ENCODE measurements at regions not wholly inside any gene's neighbourhood (a gene's known extent, or its start where the extent isn't known, plus 50 kb on each side); places are given as distances from the start of the nearest gene placed in this dataset.

- no peaks in the 10 kb centered on the region for H3K36me3 Mint-ChIP-seq
- peak; percentile 85 for DNase-seq
- intact Hi-C loops (cut with micrococcal nuclease) = loop anchor here (1.0 to 5.0 kb wide), 5 partner anchors 33 to 194 kb away; partner anchors contain the start of genes MPHOSPH9 and MTRFR
- ChIA-PET POLR2A (interaction anchor here (0.6 to 2.1 kb wide), 7 partner anchors 32 to 194 kb away, joined by 3 to 8 read pairs (median 5); partner anchors contain the start of genes ABCB9, MPHOSPH9, MTRFR and PITPNM2), CTCF (interaction anchor here (0.6 to 4.2 kb wide), 25 partner anchors 9 to 384 kb away, joined by 3 to 70 read pairs (median 4); partner anchors contain the start of genes MPHOSPH9, MTRFR and PITPNM2)
- no peak overlapping the region for H3K4me3 Mint-ChIP-seq
- no peak overlapping the region for H3K27ac Mint-ChIP-seq
- H3K27me3 Mint-ChIP-seq = no peaks in the 10 kb centered on the region
- H3K9me3 Mint-ChIP-seq = no peaks in the 10 kb centered on the region
- peaks cover 21% of the 10 kb centered on the region for H3K4me1 Mint-ChIP-seq (ENCODE audit: low read depth)
Observed at GRCh38 chr12:123043536-123044001, 63.1 kb downstream of the ARL6IP4 start.

GRCh38 chr12:123042833-123043232 is 62.4 kb downstream of the ARL6IP4 start:
- Mint-ChIP-seq H3K4me3 (no peak overlapping the region), H3K27ac (no peak overlapping the region), H3K27me3 (no peaks in the 10 kb centered on the region), H3K9me3 (no peaks in the 10 kb centered on the region), H3K36me3 (no peaks in the 10 kb centered on the region), H3K4me1 (ENCODE audit: low read depth) (peaks cover 17% of the 10 kb centered on the region)
- ChIA-PET CTCF (interaction anchor here (0.7 to 4.2 kb wide), 22 partner anchors 10 to 385 kb away, joined by 3 to 70 read pairs (median 4); partner anchors contain the start of genes MPHOSPH9, MTRFR, OGFOD2 and PITPNM2), POLR2A (interaction anchor here (0.6 to 2.1 kb wide), 7 partner anchors 33 to 195 kb away, joined by 3 to 8 read pairs (median 4); partner anchors contain the start of genes ABCB9, MPHOSPH9, MTRFR and PITPNM2)
- intact Hi-C loops (cut with micrococcal nuclease) = loop anchor here (1.0 to 5.0 kb wide), 5 partner anchors 33 to 194 kb away; partner anchors contain the start of genes MPHOSPH9 and MTRFR
- no peak for DNase-seq

GRCh38 chr12:123041811-123042655 is 61.6 kb downstream of the ARL6IP4 start:
- intact Hi-C loops (cut with micrococcal nuclease) = loop anchor here (2.0 to 5.0 kb wide), 2 partner anchors 90 to 111 kb away; no protein-coding TSS in a partner anchor
- no peaks in the 10 kb centered on the region for H3K9me3 Mint-ChIP-seq
- ChIA-PET CTCF (interaction anchor here (0.7 to 4.2 kb wide), 11 partner anchors 11 to 240 kb away, joined by 3 to 70 read pairs (median 6); partner anchors contain the start of genes MPHOSPH9, MTRFR and OGFOD2), POLR2A (interaction anchor here (0.6 to 1.7 kb wide), 3 partner anchors 34 to 196 kb away, joined by 3 to 8 read pairs (median 3); no protein-coding TSS in a partner anchor)
- H3K4me3 Mint-ChIP-seq = no peak overlapping the region
- DNase-seq = no peak
- H3K27me3 Mint-ChIP-seq = no peaks in the 10 kb centered on the region
- no peak overlapping the region for H3K27ac Mint-ChIP-seq
- H3K36me3 Mint-ChIP-seq = no peaks in the 10 kb centered on the region
- peaks cover 17% of the 10 kb centered on the region for H3K4me1 Mint-ChIP-seq (ENCODE audit: low read depth)

GRCh38 chr12:123041042-123041531 is 60.6 kb downstream of the ARL6IP4 start:
- H3K27me3 Mint-ChIP-seq = no peaks in the 10 kb centered on the region
- ChIA-PET POLR2A (no interaction called here), CTCF (no interaction called here)
- no peak overlapping the region for H3K27ac Mint-ChIP-seq
- no peaks in the 10 kb centered on the region for H3K36me3 Mint-ChIP-seq
- H3K4me1 Mint-ChIP-seq (ENCODE audit: low read depth) = peaks cover 17% of the 10 kb centered on the region
- no peak overlapping the region for H3K4me3 Mint-ChIP-seq
- intact Hi-C loops (cut with micrococcal nuclease) = loop anchor here (5.0 kb wide), 1 partner anchor 91 kb away; no protein-coding TSS in a partner anchor
- no peaks in the 10 kb centered on the region for H3K9me3 Mint-ChIP-seq
- no peak for DNase-seq

- no peak for DNase-seq
- peaks cover 17% of the 10 kb centered on the region for H3K4me1 Mint-ChIP-seq (ENCODE audit: low read depth)
- POLR2A ChIA-PET = no interaction called here
- H3K27me3 Mint-ChIP-seq = no peaks in the 10 kb centered on the region
- no peaks in the 10 kb centered on the region for H3K9me3 Mint-ChIP-seq
- CTCF ChIA-PET = interaction anchor here (0.8 kb wide), 1 partner anchor 197 kb away, joined by 4 read pairs; no protein-coding TSS in a partner anchor
- intact Hi-C loops (cut with micrococcal nuclease) = loop anchor here (5.0 kb wide), 1 partner anchor 92 kb away; no protein-coding TSS in a partner anchor
- no peak overlapping the region for H3K4me3 Mint-ChIP-seq
- H3K27ac Mint-ChIP-seq = no peak overlapping the region
- no peaks in the 10 kb centered on the region for H3K36me3 Mint-ChIP-seq
Observed at GRCh38 chr12:123040106-123040505, 59.6 kb downstream of the ARL6IP4 start.

- no peaks in the 10 kb centered on the region for H3K36me3 Mint-ChIP-seq
- POLR2A ChIA-PET = no interaction called here
- H3K4me1 Mint-ChIP-seq (ENCODE audit: low read depth) = peaks cover 21% of the 10 kb centered on the region
- DNase-seq = no peak
- H3K27me3 Mint-ChIP-seq = no peaks in the 10 kb centered on the region
- H3K27ac Mint-ChIP-seq = no peak overlapping the region
- CTCF ChIA-PET = no interaction called here
- H3K9me3 Mint-ChIP-seq = no peaks in the 10 kb centered on the region
- intact Hi-C loops (cut with micrococcal nuclease) = no loop called here
- H3K4me3 Mint-ChIP-seq = no peak overlapping the region
Observed at GRCh38 chr12:123038966-123039365, 58.5 kb downstream of the ARL6IP4 start.

GRCh38 chr12:123038486-123038885 is 58.0 kb downstream of the ARL6IP4 start:
- Mint-ChIP-seq H3K9me3 (no peaks in the 10 kb centered on the region), H3K27me3 (no peaks in the 10 kb centered on the region), H3K36me3 (no peaks in the 10 kb centered on the region), H3K4me3 (no peak overlapping the region), H3K4me1 (ENCODE audit: low read depth) (peaks cover 21% of the 10 kb centered on the region), H3K27ac (no peak overlapping the region)
- ChIA-PET POLR2A (no interaction called here), CTCF (no interaction called here)
- intact Hi-C loops (cut with micrococcal nuclease) = no loop called here
- DNase-seq = no peak

- Mint-ChIP-seq H3K36me3 (peaks cover 1% of the 10 kb centered on the region), H3K27me3 (no peaks in the 10 kb centered on the region), H3K27ac (no peak overlapping the region), H3K4me3 (no peak overlapping the region), H3K4me1 (ENCODE audit: low read depth) (peaks cover 18% of the 10 kb centered on the region), H3K9me3 (no peaks in the 10 kb centered on the region)
- intact Hi-C loops (cut with micrococcal nuclease) = no loop called here
- ChIA-PET POLR2A (no interaction called here), CTCF (interaction anchor here (0.7 kb wide), 1 partner anchor 1735 kb away, joined by 3 read pairs; no protein-coding TSS in a partner anchor)
- no peak for DNase-seq
Observed at GRCh38 chr12:123037791-123038190, 57.3 kb downstream of the ARL6IP4 start.

GRCh38 chr12:123036466-123037285 is 56.2 kb downstream of the ARL6IP4 start:
- no peak for DNase-seq
- Mint-ChIP-seq H3K27me3 (no peaks in the 10 kb centered on the region), H3K9me3 (no peaks in the 10 kb centered on the region), H3K36me3 (peaks cover 1% of the 10 kb centered on the region), H3K4me3 (no peak overlapping the region), H3K27ac (no peak overlapping the region), H3K4me1 (ENCODE audit: low read depth) (peaks cover 18% of the 10 kb centered on the region)
- ChIA-PET CTCF (interaction anchor here (1.3 kb wide), 1 partner anchor 202 kb away, joined by 4 read pairs; no protein-coding TSS in a partner anchor), POLR2A (no interaction called here)
- intact Hi-C loops (cut with micrococcal nuclease) = no loop called here

- DNase-seq = no peak
- no peaks in the 10 kb centered on the region for H3K27me3 Mint-ChIP-seq
- H3K9me3 Mint-ChIP-seq = no peaks in the 10 kb centered on the region
- intact Hi-C loops (cut with micrococcal nuclease) = no loop called here
- peaks cover 18% of the 10 kb centered on the region for H3K4me1 Mint-ChIP-seq (ENCODE audit: low read depth)
- H3K27ac Mint-ChIP-seq = no peak overlapping the region
- H3K36me3 Mint-ChIP-seq = peaks cover 1% of the 10 kb centered on the region
- CTCF ChIA-PET = interaction anchor here (1.3 kb wide), 1 partner anchor 203 kb away, joined by 4 read pairs; no protein-coding TSS in a partner anchor
- POLR2A ChIA-PET = no interaction called here
- H3K4me3 Mint-ChIP-seq = no peak overlapping the region
Observed at GRCh38 chr12:123035841-123036240, 55.4 kb downstream of the ARL6IP4 start.

- no peak for DNase-seq
- ChIA-PET POLR2A (no interaction called here), CTCF (no interaction called here)
- Mint-ChIP-seq H3K36me3 (peaks cover 1% of the 10 kb centered on the region), H3K27me3 (no peaks in the 10 kb centered on the region), H3K27ac (no peak overlapping the region), H3K4me1 (ENCODE audit: low read depth) (peaks cover 18% of the 10 kb centered on the region), H3K4me3 (no peak overlapping the region), H3K9me3 (no peaks in the 10 kb centered on the region)
- intact Hi-C loops (cut with micrococcal nuclease) = no loop called here
Observed at GRCh38 chr12:123034865-123035264, 54.4 kb downstream of the ARL6IP4 start.
